Embryonic facial prominence (tissue), 1 donor: ENCODE measurements at regions not wholly inside any gene's neighbourhood (a gene's known extent, or its start where the extent isn't known, plus 50 kb on each side); places are given as distances from the start of the nearest gene placed in this dataset.

Experiments used
- DNase-seq: peaks from one replicate; pipeline ENCODE4 v3.0.0-alpha.2; 2016; ENCODE audit errors: extremely low spot score

GRCh38 chr14:96980835-96981234 is 183.7 kb downstream of the VRK1 start:
- no peak for DNase-seq

- no peak for DNase-seq
Observed at GRCh38 chr14:96986256-96987085, 189.3 kb downstream of the VRK1 start.

GRCh38 chr14:96987086-96987474 is 189.9 kb downstream of the VRK1 start:
- DNase-seq, result no peak

- DNase-seq, result no peak
Observed at GRCh38 chr14:96987771-96988170, 190.6 kb downstream of the VRK1 start.

- no peak for DNase-seq
Observed at GRCh38 chr14:96989306-96989705, 192.1 kb downstream of the VRK1 start.

- DNase-seq, result no peak
Observed at GRCh38 chr14:96991226-96991625, 194.0 kb downstream of the VRK1 start.

- no peak for DNase-seq
Observed at GRCh38 chr14:96994999-96995398, 197.8 kb downstream of the VRK1 start.

GRCh38 chr14:96997269-96997668 is 200.1 kb downstream of the VRK1 start:
- DNase-seq, result no peak

GRCh38 chr14:96997996-96998395 is 200.8 kb downstream of the VRK1 start:
- no peak for DNase-seq

GRCh38 chr14:96999654-97000155 is 202.5 kb downstream of the VRK1 start:
- DNase-seq, result no peak

- no peak for DNase-seq
Observed at GRCh38 chr14:97002454-97002853, 205.3 kb downstream of the VRK1 start.

- no peak for DNase-seq
Observed at GRCh38 chr14:97005934-97006333, 208.8 kb downstream of the VRK1 start.

GRCh38 chr14:97010491-97011160 is 213.4 kb downstream of the VRK1 start:
- no peak for DNase-seq

GRCh38 chr14:97013878-97014277 is 216.7 kb downstream of the VRK1 start:
- no peak for DNase-seq

GRCh38 chr14:97021001-97021400 is 223.8 kb downstream of the VRK1 start:
- DNase-seq, result no peak

GRCh38 chr14:97021571-97022168 is 224.5 kb downstream of the VRK1 start:
- DNase-seq, result no peak

- no peak for DNase-seq
Observed at GRCh38 chr14:97022741-97023140, 225.6 kb downstream of the VRK1 start.

GRCh38 chr14:97023871-97024270 is 226.7 kb downstream of the VRK1 start:
- DNase-seq, result no peak

- no peak for DNase-seq
Observed at GRCh38 chr14:97024300-97024699, 227.1 kb downstream of the VRK1 start.

- no peak for DNase-seq
Observed at GRCh38 chr14:97025722-97026121, 228.5 kb downstream of the VRK1 start.

GRCh38 chr14:97027256-97027999 is 230.2 kb downstream of the VRK1 start:
- DNase-seq, result no peak

GRCh38 chr14:97028382-97028781 is 231.2 kb downstream of the VRK1 start:
- no peak for DNase-seq
